Hematopoietic multipotent progenitor cell treated with erythropoietin and hydrocortisone succinate and interleukin-3 and kit ligand, for 6 days (in vitro differentiated cells): ENCODE measurements at regions not wholly inside any gene's neighbourhood (a gene's known extent, or its start where the extent isn't known, plus 50 kb on each side); places are given as distances from the start of the nearest gene placed in this dataset.

Experiments
- DNase-seq: peaks from one replicate; pipeline ENCODE4 v3.0.0-alpha.2; 2015

GRCh38 chr13:90531744-90532143, 815.7 kb upstream of the MIR17HG start:
- no peak for DNase-seq

GRCh38 chr13:90532861-90533492, 814.5 kb upstream of the MIR17HG start:
- no peak for DNase-seq

- no peak for DNase-seq
These were observed 813.6 kb upstream of the MIR17HG start for GRCh38 chr13:90533866-90534265.

- DNase-seq: no peak
These were observed 812.7 kb upstream of the MIR17HG start for GRCh38 chr13:90534617-90535370.

- DNase-seq: no peak
These were observed 812.1 kb upstream of the MIR17HG start for GRCh38 chr13:90535421-90535820.

- no peak for DNase-seq
These were observed 809.4 kb upstream of the MIR17HG start for GRCh38 chr13:90538063-90538462.

GRCh38 chr13:90541346-90541745, 806.1 kb upstream of the MIR17HG start:
- no peak for DNase-seq

GRCh38 chr13:90542959-90543505, 804.5 kb upstream of the MIR17HG start:
- no peak for DNase-seq

- no peak for DNase-seq
These were observed 802.2 kb upstream of the MIR17HG start for GRCh38 chr13:90545070-90545840.

GRCh38 chr13:90547272-90547790, 800.2 kb upstream of the MIR17HG start:
- DNase-seq: no peak

GRCh38 chr13:90551253-90551652, 796.2 kb upstream of the MIR17HG start:
- DNase-seq: no peak

- DNase-seq: no peak
These were observed 794.8 kb upstream of the MIR17HG start for GRCh38 chr13:90552702-90553101.

GRCh38 chr13:90553159-90553558, 794.3 kb upstream of the MIR17HG start:
- DNase-seq: no peak

GRCh38 chr13:90557626-90558025, 789.9 kb upstream of the MIR17HG start:
- no peak for DNase-seq

GRCh38 chr13:90562443-90562842, 785.0 kb upstream of the MIR17HG start:
- no peak for DNase-seq

GRCh38 chr13:90564096-90564495, 783.4 kb upstream of the MIR17HG start:
- DNase-seq: no peak

GRCh38 chr13:90564566-90564965, 782.9 kb upstream of the MIR17HG start:
- no peak for DNase-seq

GRCh38 chr13:90565985-90566713, 781.3 kb upstream of the MIR17HG start:
- DNase-seq: no peak

- DNase-seq: no peak
These were observed 779.3 kb upstream of the MIR17HG start for GRCh38 chr13:90568165-90568564.

GRCh38 chr13:90576067-90576466, 771.4 kb upstream of the MIR17HG start:
- DNase-seq: no peak

GRCh38 chr13:90577726-90578125, 769.8 kb upstream of the MIR17HG start:
- DNase-seq: no peak

- DNase-seq: no peak
These were observed 762.1 kb upstream of the MIR17HG start for GRCh38 chr13:90585392-90585791.
